ENCODE measurements at regions not wholly inside any gene's neighbourhood (a gene's known extent, or its start where the extent isn't known, plus 50 kb on each side); places are given as distances from the start of the nearest gene placed in this dataset.

DNA sequence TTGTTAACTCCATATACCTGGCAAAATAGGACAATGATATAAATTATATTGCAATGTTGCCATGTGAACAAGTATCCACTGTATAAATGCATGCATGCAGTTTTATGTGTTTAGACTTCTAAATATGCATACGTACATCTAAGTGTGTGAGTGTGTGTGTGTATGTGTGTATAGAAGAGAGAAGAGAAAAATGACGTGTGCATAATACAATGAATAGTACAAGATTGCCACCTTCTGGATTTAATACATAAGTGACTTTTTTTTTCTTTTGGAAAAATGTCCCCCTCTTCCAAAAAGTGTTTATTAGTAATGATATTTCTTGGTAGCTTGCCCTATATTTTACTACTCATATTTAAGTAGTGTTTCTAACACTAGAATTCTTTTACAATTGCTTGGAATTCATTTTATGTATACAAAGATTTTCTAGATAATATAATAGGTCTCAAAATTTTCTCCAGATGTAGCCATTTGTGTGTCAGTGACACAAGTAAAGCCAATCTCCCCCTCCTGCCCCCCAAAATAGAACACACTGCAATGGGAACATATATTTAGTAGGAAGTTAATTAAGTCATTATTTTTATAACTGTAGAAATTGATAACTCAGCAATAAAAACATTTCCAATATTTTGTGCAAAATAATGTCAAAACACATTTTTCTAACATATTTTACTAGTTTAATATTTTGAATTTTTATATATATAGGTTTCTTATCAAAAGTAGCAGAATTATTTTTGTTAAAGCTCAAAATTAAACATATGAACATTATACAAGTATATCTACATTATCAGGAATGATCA is 783.3 kb upstream of the ATXN8OS start (continued):
- TF ChIP-seq NCOA4 (IDR thresholded peaks at IDR 0.05; ENCODE audit: partially characterized antibody), result no peak
- no peak for TF ChIP-seq LCOR (CRISPR knock-in tag; IDR thresholded peaks at IDR 0.05)
- no peak for TF ChIP-seq CSDE1 (IDR thresholded peaks at IDR 0.05)
- no peak for TF ChIP-seq NFE2L1 (tag; IDR thresholded peaks at IDR 0.05; ENCODE audit: borderline replicate concordance, low read depth)
- TF ChIP-seq RAD21 (CRISPR knock-in tag; conservative IDR thresholded peaks at IDR 0.05 in 1 of 2, IDR thresholded peaks at IDR 0.05 in 1 of 2), result peak in 1 of 2 experiments; percentile 52; a peak in 2 of 4 replicates
- TF ChIP-seq HDAC8 (tag; IDR thresholded peaks at IDR 0.05), result no peak

- BruUV-seq (replicated peaks), result no TSS peak
- H3K79me2 ChIP-seq (ENCODE audit: control insufficient read depth, insufficient read depth, low read length), result no peaks in the 10 kb centered on the region
- DNase-seq (ENCODE audit: extremely low read depth in 1 of 4, low spot score in 3 of 4) (no peak), ATAC-seq (no peak), FAIRE-seq (no peak)
- ChIA-PET POLR2A (no interaction called here), CTCF (ENCODE audit: low intra/inter-chr PET ratio) (no interaction called here)
- no peaks in the 10 kb centered on the region for H3K27me3 ChIP-seq (ENCODE audit: control insufficient read depth in 2 of 2, insufficient read depth in 2 of 2, low read length in 2 of 2)
- H3K36me3 ChIP-seq (ENCODE audit: control insufficient read depth, insufficient read depth, low read length), result no peaks in the 10 kb centered on the region
- 54% methylated on average over 3 of the region's 3 CpGs for WGBS (ENCODE audit: insufficient coverage, low coverage, missing lambda C conversion rate)
- no peak overlapping the region for H3K4me3 ChIP-seq
- H3K4me2 ChIP-seq (ENCODE audit: insufficient read depth, low read length), result no peak overlapping the region
- H4K20me1 ChIP-seq (replicated peaks; ENCODE audit: control insufficient read depth, insufficient read depth, low read length), result no peaks in the 10 kb centered on the region
- no peaks in the 10 kb centered on the region for H3K9me1 ChIP-seq (ENCODE audit: control insufficient read depth, insufficient read depth, low read length)
- H3K9me3 ChIP-seq (replicated peaks; ENCODE audit: control insufficient read depth, insufficient read depth, low read depth, low read length), result no peaks in the 10 kb centered on the region
- H3K4me1 ChIP-seq (replicated peaks in 1 of 2; ENCODE audit: control insufficient read depth in 2 of 2, insufficient read depth in 2 of 2, low read length in 2 of 2), result no peaks in the 10 kb centered on the region
- in situ Hi-C loops (cut with MboI) (no loop called here), intact Hi-C loops (cut with micrococcal nuclease) (loop anchor here (10.0 kb wide), 1 partner anchor 95 kb away; no protein-coding TSS in a partner anchor)
- no peak overlapping the region for H2AFZ ChIP-seq (ENCODE audit: low read depth, low read length)
- no peak overlapping the region for H3K27ac ChIP-seq (ENCODE audit: extremely low read depth, low read depth, low read length)
- no peak overlapping the region for H3K9ac ChIP-seq (ENCODE audit: insufficient read depth in 1 of 2, low read depth in 2 of 2, low read length in 2 of 2)
- TF ChIP-seq, protein P1, sequence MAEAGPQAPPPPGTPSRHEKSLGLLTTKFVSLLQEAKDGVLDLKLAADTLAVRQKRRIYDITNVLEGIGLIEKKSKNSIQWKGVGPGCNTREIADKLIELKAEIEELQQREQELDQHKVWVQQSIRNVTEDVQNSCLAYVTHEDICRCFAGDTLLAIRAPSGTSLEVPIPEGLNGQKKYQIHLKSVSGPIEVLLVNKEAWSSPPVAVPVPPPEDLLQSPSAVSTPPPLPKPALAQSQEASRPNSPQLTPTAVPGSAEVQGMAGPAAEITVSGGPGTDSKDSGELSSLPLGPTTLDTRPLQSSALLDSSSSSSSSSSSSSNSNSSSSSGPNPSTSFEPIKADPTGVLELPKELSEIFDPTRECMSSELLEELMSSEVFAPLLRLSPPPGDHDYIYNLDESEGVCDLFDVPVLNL (CRISPR knock-in tag; IDR thresholded peaks at IDR 0.05; ENCODE audit: low read depth), result no peak
- TF ChIP-seq KAT8 (IDR thresholded peaks at IDR 0.05; ENCODE audit: low read depth) (no peak), ZFP30 (CRISPR knock-in tag; IDR thresholded peaks at IDR 0.05; ENCODE audit: borderline replicate concordance) (no peak), POLR2AphosphoS2 (IDR thresholded peaks at IDR 0.05; ENCODE audit: low read length) (no peak), OTX1 (CRISPR knock-in tag; IDR thresholded peaks at IDR 0.05) (no peak), ZNF561 (CRISPR knock-in tag; conservative IDR thresholded peaks at IDR 0.05) (no peak), BRD4 (IDR thresholded peaks at IDR 0.05) (no peak), PHF8 (IDR thresholded peaks at IDR 0.05; ENCODE audit: borderline replicate concordance, low read length) (no peak), WHSC1 (IDR thresholded peaks at IDR 0.05; ENCODE audit: low read length) (no peak), ZNF134 (CRISPR knock-in tag; conservative IDR thresholded peaks at IDR 0.05) (no peak), ZNF592 (IDR thresholded peaks at IDR 0.05) (no peak)
Measured at GRCh38 chr13:69319656-69320055, 788.0 kb upstream of the ATXN8OS start.

Data from K562 (cell line).